NT2/D1 (cell line): ENCODE measurements at regions not wholly inside any gene's neighbourhood (a gene's known extent, or its start where the extent isn't known, plus 50 kb on each side); places are given as distances from the start of the nearest gene placed in this dataset.

Source experiments
- SUZ12 ChIP-seq: IDR thresholded peaks from 2 replicates; pipeline ENCODE4 v1.6.1; 2011; ENCODE audit not compliant: insufficient read length, insufficient read depth; ENCODE audit errors: extremely low read depth
- YY1 ChIP-seq: IDR thresholded peaks from 2 replicates; pipeline ENCODE4 v1.6.1; 2011; ENCODE audit not compliant: insufficient read length, insufficient read depth
- ZNF274 ChIP-seq: IDR thresholded peaks from 2 replicates; pipeline ENCODE4 v1.6.1; 2011; ENCODE audit warnings: mild to moderate bottlenecking, low read depth, low read length

- TF ChIP-seq ZNF274: no peak
- no peak for TF ChIP-seq SUZ12
- TF ChIP-seq YY1: no peak
Measured at GRCh38 chr14:87567618-87568295, 425.2 kb downstream of the GALC start.
